Hepatocyte (in vitro differentiated cells): ENCODE measurements at regions not wholly inside any gene's neighbourhood (a gene's known extent, or its start where the extent isn't known, plus 50 kb on each side); places are given as distances from the start of the nearest gene placed in this dataset.

Experiments used
- EZH2 ChIP-seq: fragments of 200-600 bp; sonication (generic); IDR thresholded peaks from 2 replicates; pipeline ENCODE4 v1.6.1; 2016; ENCODE audit warnings: antibody characterized with exemption, mild to moderate bottlenecking, borderline replicate concordance
- TF ChIP-seq, protein P1 (sequence below): fragments of 200-600 bp; sonication (generic); IDR thresholded peaks from 2 replicates; pipeline ENCODE4 v1.5.1; 2016; ENCODE audit warnings: antibody characterized with exemption, mild to moderate bottlenecking; ENCODE audit not compliant: poor library complexity

DNA sequence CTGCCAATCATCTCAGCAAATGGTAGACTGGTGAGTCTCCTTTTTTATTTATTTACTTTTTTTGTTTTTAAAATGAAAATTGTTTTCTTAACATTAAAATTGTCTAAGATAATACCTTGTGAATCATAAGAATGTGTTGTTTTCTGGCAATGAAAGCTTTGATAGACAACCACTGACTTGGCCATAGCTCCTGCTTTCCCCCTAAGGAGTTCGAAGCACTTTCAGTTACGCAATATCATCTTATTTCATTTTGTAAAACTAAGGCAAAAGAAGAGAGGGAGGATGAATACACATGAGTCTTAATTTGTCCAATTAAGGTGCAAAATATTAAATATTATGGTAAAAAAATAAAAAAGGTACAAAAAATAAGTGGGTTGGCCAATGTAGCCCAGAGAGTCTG is 74.8 kb upstream of the PLCL2 start:
- TF ChIP-seq, protein P1, sequence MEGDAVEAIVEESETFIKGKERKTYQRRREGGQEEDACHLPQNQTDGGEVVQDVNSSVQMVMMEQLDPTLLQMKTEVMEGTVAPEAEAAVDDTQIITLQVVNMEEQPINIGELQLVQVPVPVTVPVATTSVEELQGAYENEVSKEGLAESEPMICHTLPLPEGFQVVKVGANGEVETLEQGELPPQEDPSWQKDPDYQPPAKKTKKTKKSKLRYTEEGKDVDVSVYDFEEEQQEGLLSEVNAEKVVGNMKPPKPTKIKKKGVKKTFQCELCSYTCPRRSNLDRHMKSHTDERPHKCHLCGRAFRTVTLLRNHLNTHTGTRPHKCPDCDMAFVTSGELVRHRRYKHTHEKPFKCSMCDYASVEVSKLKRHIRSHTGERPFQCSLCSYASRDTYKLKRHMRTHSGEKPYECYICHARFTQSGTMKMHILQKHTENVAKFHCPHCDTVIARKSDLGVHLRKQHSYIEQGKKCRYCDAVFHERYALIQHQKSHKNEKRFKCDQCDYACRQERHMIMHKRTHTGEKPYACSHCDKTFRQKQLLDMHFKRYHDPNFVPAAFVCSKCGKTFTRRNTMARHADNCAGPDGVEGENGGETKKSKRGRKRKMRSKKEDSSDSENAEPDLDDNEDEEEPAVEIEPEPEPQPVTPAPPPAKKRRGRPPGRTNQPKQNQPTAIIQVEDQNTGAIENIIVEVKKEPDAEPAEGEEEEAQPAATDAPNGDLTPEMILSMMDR, result no peak
- TF ChIP-seq EZH2, result no peak
